HepG2 (cell line): ENCODE measurements at regions not wholly inside any gene's neighbourhood (a gene's known extent, or its start where the extent isn't known, plus 50 kb on each side); places are given as distances from the start of the nearest gene placed in this dataset.

Experiments
- CEBPB ChIP-seq: IDR thresholded peaks from 2 replicates; pipeline ENCODE4 v1.6.1; 2011; ENCODE audit warnings: low read depth, low read length, improper control_type of control experiment, borderline replicate concordance
- CTCF ChIP-seq: sonication (generic); formaldehyde crosslinking; IDR thresholded peaks from 2 replicates; pipeline ENCODE4 v1.5.0; 2020; ENCODE audit warnings: mild to moderate bottlenecking, missing genetic modification reagents, moderate library complexity
- HOXA7 ChIP-seq: sonication (generic); formaldehyde crosslinking; IDR thresholded peaks from 2 replicates; pipeline ENCODE4 v1.8.1; 2022; ENCODE audit warnings: mild to moderate bottlenecking, missing genetic modification reagents, moderate library complexity
- MED8 ChIP-seq: sonication (generic); formaldehyde crosslinking; IDR thresholded peaks from 2 replicates; pipeline ENCODE4 v1.8.1; 2023; ENCODE audit warnings: mild to moderate bottlenecking, missing genetic modification reagents; ENCODE audit not compliant: insufficient replicate concordance
- NPAS2 ChIP-seq: sonication (generic); formaldehyde crosslinking; IDR thresholded peaks from 2 replicates; pipeline ENCODE4 v1.8.0; 2022; ENCODE audit warnings: mild to moderate bottlenecking, missing genetic modification reagents, borderline replicate concordance
- RERE ChIP-seq: IDR thresholded peaks from 2 replicates; pipeline ENCODE4 v1.6.1; 2016; ENCODE audit warnings: low read depth, missing genetic modification reagents, missing compliant biosample characterization
- RFX1 ChIP-seq: fragments of 450-650 bp; IDR thresholded peaks from 2 replicates; pipeline ENCODE4 v1.6.1; 2017
- USF2 ChIP-seq, 2 experiments: sonication (generic) in 1 of 2; formaldehyde crosslinking in 1 of 2; IDR thresholded peaks; 2 replicates each; pipeline versions ENCODE4 v1.5.1 to v1.6.1; 2011 to 2020; ENCODE audit warnings: borderline replicate concordance in 1 of 2, low read depth in 1 of 2, low read length in 1 of 2, mild to moderate bottlenecking in 1 of 2, missing genetic modification reagents in 1 of 2, moderate library complexity in 1 of 2
- ZNF616 ChIP-seq: sonication (generic); formaldehyde crosslinking; IDR thresholded peaks from 2 replicates; pipeline ENCODE4 v1.5.0; 2020; ENCODE audit warnings: low read depth, mild to moderate bottlenecking, missing genetic modification reagents
- ZNF768 ChIP-seq: sonication (generic); formaldehyde crosslinking; IDR thresholded peaks from 2 replicates; pipeline ENCODE4 v1.4.0; 2020; ENCODE audit warnings: missing genetic modification reagents

GRCh38 chr3:182603501-182603900 is 189.8 kb upstream of the ATP11B start:
- TF ChIP-seq ZNF616 (no peak), CTCF (no peak), ZNF768 (CRISPR knock-in tag) (no peak), CEBPB (no peak), NPAS2 (CRISPR knock-in tag) (no peak), HOXA7 (CRISPR knock-in tag) (no peak), MED8 (CRISPR knock-in tag) (no peak), USF2 (IDR thresholded peaks at IDR 0.05; ENCODE audit: low read depth, low read length) (no peak), USF2 (CRISPR knock-in tag; IDR thresholded peaks at IDR 0.05; ENCODE audit: borderline replicate concordance) (no peak), RERE (CRISPR knock-in tag) (no peak), RFX1 (no peak)
